ENCODE measurements at regions not wholly inside any gene's neighbourhood (a gene's known extent, or its start where the extent isn't known, plus 50 kb on each side); places are given as distances from the start of the nearest gene placed in this dataset.

DNA sequence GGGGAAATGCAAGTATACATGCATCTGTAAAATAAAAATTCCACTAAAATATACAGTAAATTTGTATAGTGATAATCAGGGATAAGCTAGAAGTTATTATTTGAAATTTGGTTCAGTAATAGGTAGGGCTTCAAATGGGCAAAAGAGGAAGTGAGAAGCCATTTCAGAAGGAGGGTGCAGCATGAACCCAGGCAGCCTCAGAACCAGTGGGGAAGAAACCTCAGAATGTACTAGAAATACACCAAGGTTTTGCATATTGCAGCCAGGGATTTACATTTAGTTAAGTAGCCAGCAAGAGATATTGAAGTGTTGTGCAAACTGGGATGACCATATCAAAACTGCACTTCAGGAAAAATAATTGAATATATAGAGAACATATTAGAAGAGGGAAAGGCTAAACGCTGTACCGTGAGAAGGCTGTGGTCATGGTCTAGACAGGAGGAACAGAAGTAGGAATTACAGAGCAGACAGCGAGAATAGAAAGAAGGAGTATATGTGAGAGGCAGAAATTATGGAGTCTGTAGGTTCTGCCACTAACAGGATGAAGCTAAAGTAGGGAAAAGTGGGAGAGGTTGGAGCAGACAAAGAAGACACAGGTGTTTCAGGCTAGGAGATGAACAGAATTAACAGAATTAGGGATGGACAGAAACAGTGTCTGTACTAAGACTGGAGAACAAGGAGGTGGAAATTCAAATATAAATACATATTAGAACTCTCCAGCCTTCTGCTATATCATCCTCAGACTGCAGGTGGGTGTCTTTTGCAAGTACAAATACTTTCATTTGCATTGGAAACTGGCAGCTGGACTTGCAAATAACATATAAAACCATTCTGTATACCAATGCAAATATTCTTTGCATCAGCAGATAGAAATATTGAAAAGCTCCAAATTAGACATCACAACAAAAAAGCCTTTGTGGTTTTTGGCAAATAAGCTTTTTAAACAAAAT lies 335.6 kb downstream of the ZNF608 start:
- no peak for DNase-seq

DNA sequence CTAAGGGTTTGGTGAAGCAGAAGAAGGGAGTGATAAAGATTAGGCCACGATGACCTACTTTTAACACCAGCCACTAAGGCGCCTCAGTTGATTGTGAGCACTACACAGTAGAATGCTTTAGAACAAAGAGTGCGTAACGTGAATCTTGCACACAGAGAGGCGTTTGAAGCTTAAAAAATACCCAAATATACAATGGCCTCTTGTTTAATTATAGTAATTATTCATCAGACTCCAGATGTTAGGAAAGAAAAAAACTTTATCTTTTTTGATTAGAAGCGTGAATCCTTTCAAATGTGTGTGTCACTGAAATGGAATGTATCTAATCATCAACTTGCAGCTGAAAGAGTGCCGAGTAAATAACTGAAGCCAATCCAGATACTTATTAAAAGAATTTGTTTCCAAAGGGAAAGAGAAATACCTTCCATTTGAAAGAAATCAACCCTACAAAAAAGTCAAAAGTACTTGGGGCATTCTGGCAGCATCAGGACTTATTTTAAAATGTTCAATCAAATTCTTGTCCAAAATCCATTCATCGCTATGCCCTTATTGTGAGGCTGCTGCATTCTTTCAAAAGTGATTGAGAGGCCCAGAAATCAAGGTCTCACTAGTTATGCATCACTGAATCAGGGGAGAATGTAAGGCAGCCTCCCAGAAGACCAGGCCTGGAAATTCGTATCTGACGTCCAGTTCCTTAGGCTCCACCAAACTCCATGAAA lies 337.5 kb downstream of the ZNF608 start:
- DNase-seq, result no peak

DNA sequence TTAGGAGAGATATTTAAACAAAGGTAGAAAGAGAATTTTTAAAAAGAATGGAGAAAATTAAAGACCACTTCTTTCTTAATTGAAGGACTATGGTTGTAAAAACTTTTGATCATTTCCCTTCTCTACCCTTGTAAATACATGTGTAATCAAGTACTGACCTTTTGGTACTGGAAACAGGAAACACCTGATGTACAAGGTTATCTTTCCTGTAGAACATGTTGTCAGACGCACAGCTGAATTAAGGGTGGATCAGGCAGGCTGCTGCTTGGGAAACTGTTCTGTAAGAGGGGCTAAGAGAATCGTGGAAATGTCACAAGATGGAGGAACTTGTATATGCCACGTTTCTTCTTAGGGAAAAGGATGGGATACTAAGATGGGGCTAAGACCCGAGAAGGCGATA lies 341.6 kb downstream of the ZNF608 start:
- no peak for DNase-seq

DNA sequence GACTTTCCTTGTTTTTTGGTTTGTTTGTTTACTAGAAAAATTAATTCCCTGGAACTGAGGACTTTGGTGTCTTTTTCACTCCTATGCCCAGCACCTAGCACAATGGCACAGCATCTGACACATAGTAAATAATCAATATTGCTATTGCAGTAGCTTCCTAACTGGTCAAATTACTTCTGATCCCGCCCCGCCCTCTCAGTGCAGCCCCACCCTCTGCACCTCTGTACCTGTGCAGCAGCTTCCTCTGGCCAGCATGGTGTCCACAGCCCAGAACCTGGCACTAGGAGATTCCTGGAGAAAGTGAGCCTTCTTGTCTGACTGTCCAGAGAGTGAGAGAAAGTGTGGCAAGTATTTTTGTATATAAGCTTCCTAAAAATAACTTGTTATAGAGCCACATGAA lies 343.2 kb downstream of the ZNF608 start:
- DNase-seq, result no peak

DNA sequence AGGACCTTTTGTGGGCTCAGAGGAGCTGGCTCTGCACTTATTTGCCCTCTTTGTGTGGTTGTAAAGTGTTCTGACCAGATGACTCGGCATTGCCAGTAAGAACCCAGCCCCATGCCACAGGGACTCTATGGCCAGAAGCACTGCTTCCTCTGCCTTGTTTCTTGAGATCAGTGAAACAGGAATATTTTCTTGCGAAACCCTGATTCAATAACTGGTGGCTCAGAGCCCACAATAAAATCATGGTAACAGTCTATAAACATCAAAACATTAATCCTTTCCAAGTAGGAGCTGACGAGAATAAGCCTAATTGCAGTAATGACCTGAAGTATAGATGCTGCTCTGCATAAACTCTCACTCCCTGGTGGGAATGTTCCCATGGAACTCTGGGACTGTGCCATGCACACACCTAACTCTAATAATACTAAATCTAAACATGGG lies 344.3 kb downstream of the ZNF608 start:
- no peak for DNase-seq

DNA sequence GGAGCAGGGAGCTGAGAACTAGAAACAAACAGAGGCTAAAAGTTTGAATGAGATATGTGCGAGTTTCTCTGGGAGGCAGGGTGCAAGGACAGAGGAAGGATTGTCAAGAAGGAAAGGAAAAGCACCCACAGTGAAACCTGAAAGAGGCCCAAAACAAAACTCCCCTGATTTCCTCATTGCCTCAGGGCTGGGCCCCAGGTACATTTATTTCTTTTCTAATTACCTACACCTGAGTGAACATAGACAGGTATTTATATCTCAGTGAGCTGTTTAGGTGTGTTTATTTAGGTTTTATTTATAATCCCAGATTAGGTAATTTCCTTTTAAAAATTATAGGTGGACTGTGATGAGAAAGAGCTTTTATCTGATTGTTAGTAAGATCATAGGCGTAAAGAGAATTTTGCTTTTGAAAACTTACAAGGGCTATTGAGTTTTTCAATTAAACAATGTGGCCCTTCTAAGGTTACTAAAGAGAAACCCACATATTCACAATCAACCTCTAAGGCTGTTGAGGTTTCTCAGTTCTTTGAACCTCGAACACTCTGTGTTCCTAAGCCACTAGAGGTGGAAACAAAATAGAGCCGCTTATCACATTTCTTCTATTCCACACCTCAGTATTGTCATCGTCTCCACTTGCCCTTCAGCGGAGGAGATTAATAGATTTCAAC lies 344.8 kb downstream of the ZNF608 start:
- peak; percentile 50 for DNase-seq

DNA sequence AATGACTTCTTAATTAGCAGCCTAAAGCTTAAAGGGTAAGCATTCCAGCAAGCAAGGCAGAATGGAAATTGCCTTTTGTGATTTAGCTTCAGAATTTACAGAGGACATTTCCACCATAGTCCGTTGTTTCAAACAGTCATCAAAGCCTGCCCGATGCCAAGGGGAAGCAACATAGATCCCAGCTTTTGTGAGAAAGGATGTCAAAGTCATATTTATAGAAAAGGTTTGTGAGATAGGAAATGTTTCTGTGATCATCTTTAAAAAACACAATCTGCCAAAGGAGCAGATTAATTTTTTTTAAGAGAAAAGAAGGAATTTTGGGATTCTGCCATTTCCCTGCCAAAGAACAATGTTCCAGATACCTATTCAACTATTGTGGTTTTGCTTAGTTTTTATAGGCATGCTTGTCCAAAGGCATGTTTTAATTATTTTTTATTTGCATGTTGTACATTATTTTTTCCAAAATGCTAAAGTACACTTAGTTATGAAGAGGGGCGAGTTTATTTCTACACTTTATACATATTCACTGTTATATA lies 346.9 kb downstream of the ZNF608 start:
- no peak for DNase-seq

DNA sequence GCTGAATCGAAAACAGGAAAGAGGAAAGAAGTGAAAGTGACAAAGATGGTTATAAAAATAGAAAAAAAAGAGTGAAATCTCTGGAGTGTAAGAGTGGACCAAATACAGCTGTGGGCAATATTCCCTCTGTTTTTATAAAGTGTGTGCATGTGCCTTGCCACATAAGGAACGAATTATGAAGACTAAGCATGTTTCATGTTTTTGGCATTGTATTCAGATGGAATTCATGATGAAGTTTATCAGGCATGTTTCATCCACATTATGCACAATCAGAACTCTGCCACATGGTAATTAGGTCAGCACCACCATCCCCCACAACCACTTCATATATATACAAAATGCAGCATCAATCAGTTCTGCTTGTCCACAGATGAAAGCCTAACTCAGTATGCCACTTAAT lies 348.0 kb downstream of the ZNF608 start:
- no peak for DNase-seq

DNA sequence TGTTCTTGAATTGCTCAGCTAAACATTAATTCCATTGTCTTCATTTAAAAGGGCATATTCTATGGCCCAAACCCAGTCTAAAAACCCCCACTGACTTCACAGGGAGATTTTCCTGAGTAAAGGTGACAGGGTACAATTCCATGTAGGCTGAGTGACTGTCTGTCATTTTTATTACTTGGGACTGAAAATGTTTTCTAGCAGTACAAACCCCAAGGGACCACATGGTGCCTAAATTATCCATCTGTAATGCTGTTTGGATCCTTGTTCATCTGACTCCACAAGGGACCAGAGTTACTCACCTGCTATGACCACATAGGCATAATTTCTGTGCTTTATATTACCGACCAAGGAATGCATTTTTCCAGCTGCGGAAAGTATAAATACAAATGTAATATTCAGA lies 349.1 kb downstream of the ZNF608 start:
- no peak for DNase-seq

DNA sequence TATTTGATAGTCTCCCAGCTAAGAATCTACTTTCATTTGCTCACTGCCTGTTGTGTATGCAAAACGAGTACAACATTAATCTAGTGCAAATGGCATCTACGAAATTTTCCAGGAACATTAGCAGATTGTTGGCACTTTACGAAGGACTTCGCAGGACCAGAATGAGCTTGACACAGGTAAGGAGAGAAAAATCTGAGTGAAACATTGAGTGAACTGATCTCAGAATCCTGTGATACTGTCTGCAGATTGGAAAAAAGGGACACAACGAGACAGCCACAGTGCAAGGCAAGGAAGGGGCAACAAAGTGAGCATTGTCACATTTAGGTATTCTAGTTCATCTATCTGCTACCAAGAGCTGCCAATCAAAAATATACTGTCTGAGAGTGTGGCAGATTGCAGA lies 350.5 kb downstream of the ZNF608 start:
- no peak for DNase-seq

DNA sequence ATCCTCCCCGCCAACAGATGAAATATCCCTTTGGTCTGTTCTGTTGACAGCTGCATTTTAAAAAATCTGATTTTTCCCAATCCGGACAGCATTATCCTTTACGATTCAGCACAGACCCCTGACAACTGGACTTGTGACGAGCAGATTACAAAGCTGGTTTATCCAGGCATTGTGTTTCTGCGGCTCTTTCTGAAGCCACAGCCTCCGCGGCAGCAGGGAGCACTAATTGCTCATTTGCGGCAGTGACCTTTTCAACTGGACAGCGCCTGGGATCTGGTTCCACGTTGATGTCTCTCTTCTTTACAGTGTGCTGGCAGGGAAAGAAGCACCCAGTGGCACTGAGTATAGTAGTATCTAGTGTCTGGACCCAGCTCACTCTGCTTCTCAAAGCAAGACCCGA lies 351.2 kb downstream of the ZNF608 start:
- no peak for DNase-seq

DNA sequence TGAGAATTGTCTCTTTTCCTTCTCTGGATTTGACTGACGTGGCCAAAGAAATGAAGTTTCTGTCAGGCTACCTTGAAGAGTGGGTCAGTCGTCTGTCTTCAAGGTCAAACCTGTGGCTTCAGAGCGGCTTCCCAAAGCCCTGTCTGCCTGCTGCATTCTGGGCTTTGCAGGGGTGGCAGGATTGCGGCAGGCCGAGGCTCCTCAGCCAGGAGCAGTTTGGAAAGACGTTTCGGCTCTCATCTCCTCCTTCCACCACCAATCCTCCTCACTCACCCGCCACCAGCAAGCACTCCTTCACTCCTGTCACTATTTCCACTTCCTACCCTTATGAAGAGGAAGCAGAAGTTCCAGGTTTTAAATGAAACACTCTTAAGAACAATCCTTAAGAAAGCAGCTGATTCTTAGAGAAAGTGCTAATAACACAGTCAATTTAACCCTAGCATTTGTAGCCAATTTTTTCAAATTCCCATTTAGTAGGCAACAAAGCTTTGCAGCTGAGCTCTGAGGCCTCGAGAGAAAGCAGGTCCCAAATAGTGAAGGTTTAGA lies 351.7 kb downstream of the ZNF608 start:
- no peak for DNase-seq

DNA sequence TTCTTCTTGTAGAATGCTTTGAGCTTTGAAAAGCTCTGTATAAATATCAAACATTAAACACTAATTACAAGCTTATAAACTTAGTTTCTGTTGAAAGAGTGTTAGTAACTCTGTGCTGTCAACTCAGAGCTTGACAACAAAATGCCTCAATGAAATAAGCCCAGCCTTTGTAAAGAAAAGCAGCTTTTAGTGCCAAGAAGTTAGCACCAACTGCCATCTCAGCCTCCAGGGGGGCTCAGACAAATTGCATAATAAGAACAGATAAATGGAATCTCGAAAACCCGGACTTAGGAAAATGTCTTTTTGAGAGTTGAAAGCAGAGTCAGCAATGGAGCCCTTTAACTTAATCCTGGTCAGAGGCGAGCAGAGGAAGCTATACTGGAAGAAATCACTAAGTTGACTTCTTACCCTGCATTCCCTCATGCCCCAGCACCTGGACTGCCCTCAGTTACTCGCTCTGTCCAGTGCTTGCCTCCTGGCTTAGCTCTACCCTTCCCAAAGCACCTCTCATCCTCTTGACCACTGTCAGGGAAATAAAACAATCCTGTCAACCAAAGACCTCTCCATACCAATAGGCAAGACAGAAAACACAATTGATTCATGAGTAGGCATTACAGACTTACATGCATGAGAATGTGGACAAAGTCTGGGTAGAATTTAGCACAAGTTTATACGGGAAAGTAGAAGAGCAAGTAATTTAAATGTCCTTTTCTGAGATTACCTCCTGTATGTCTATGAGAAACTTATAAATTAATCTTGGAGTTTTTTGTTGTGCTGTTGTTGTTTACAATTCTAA lies 352.7 kb downstream of the ZNF608 start:
- DNase-seq, result no peak

DNA sequence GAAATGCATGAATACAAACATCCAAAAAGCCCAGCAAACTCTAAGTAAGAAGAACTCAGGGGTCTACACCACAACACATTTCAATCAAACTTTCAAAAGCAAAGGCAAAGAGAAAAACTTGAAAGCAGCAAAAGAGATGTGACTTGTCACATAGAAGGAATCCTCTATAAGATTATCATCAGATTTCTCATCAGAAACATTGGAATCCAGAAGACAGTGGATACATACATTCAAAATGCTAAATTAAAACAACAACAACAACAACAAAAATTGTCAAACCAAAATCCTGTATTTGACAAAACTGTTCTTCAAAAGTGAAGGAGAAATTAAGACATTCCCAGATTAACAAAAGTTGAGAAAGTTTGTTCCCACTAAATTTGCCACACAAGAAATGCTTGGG lies 362.7 kb downstream of the ZNF608 start:
- DNase-seq, result no peak

DNA sequence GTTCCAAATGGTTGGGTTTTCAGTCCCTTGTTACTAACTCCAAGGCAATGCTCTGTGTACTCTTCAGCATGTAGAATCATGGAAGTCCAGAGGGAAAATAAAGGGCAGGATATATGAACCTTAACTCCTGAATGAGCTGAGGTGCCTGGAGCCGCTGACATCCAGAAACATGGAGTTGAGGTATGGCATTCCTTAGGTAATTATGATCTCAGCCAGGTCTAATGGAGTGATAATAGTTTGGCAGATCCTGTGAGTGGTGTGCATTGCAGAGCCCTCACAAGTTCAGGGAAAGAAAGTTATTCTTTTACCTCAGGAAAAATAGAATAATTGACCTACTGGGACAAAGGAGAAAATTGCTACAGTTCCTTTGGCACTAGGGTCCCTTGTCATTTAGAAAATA lies 369.1 kb downstream of the ZNF608 start:
- DNase-seq, result no peak

DNA sequence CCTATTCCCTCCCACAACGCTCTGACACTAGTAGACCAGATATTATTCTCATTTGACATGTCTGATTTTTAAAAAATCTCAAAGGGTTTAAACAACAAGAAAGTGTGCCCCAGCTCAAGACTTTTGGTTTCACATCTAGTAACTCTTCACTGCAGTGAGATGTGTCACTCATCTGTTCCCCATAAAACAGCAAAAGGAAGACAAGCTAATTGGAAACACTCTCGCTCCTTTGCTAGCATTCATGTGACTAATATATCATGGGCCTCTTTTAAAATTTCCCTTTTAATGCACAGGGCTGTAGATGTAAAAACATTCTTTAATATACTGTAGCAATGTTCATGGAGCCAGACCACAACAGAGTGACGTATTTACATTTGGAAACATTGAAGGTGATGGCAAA lies 372.6 kb downstream of the ZNF608 start:
- no peak for DNase-seq

DNA sequence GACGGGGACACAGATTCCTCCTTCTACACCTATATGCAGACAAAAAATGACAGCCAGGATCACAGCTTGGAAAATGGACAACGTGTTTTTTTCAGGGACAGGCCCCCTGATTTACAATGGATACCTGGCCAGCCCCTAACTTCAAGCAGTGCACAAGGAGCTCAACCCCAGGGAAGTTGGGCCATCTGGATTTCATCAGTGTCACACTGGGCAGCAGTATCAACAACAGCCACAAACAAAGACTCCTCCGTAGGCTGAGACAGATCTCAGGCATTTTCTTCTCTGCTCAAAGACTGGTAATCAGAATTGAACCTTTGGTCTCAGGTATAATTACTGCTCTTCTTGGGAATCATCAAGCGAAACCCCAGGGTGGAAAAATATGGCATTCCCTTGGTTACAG lies 374.0 kb downstream of the ZNF608 start:
- DNase-seq, result no peak

DNA sequence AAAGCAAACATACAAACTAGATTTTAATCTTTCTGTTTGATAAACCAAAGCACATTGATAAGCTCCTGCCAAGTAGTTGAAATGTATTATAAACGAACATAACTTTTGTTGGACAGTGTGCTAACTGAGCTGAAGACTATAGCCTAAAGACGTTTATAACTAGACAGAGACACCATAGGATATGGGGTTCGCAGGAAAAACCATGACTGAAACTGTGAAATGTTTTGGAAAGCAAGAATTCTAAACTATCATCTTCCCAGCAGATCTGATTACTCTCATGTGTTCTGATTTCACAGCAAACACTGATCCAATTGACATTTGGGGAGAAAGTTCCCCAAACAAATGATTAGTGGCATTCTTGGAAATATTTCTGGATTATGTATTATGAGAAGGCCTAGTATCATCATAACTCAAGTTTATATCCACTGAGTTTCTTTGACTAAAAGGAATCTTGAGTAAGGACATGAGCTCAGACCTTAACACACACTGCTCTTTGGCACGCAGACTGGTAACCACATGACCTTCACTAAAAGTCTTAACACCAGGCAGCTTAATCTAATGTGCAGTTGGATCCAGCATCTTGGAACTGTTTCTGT lies 375.2 kb downstream of the ZNF608 start:
- no peak for DNase-seq

DNA sequence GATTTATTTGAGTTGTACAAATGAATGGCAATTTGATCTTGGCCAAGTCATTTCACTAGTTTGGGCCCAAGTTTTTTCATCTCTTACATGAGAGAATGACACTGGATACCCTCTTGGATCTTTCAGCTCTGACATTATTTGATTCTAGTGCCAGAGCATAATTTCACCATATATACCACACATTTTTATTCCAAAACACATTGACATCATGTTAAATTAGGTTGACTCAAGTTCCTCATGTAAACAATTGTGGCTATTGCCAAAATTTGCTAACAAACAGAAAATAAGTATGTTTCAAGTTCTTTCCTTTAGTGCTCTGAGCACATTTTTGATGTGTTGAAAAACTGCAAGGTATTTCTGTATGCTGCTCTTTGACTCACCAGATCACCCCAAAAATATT lies 375.8 kb downstream of the ZNF608 start:
- no peak for DNase-seq

DNA sequence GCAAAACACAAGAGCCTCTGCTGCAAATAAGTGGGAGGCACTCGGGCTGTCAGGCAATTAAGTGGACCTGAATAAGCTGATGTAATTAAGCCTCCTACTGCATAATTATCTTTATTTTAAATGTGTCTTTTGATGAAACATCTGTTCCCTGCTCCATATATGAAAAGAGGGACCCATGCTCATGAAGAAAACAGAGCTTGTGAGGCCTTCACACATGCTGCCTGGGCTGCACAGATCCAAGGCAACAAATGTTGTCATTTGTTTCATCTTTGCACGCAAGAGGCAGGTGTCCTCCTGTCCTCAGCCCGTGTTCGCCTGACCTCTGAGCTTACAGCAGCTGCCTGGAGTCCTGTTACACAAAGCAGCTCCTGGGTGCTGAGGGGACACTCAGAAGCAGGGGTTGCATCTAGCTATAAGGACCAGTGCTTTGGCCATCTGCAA lies 381.1 kb downstream of the ZNF608 start:
- DNase-seq, result peak; percentile 86

DNA sequence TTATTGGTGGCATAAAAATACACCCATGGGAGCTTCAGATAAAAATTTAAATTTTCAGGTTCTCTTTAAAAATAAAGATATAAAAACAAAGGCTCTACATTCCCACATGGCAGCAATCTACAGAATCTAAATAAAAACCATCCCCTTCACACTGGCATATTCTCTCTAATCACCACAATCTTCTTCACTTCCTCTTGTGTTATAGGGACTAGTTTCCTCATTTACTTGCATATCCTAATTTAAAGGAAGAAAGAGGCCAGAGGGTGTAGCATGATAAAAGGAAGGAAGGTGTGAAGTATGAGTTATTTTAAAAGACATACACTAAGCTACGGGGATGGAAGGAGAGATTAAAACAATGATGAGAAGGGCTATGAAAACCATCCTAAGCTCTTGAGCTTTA lies 390.5 kb downstream of the ZNF608 start:
- no peak for DNase-seq

DNA sequence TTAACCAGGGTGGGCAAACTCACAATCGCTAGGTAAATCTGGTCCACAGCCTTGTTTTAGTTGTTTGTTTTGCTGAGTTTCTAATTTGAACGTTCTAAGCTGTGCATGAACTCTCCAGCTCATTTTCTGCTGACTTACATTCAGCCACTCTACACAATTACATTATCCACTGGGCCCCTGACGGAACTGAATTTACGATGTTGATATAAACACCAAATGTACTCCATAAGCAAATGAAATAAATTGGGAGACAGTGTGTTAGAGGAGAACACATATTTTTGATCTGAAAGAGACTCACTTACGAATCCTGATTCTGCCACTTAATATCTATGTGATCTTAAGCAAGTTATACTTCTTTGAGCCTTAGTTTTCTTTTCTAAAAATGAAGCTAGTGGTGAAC lies 393.4 kb downstream of the ZNF608 start:
- DNase-seq, result no peak
